Upper lobe of left lung (tissue), 6 donors: ENCODE measurements at regions not wholly inside any gene's neighbourhood (a gene's known extent, or its start where the extent isn't known, plus 50 kb on each side); places are given as distances from the start of the nearest gene placed in this dataset.

Experiments
- ATAC-seq, 2 donors: fragments of 200-7000 bp; cut with Tn5 transposase; one replicate each; pipeline ENCODE4 v1.9.1; 2022; ENCODE audit warnings: mild to moderate bottlenecking in 2 of 2, moderate library complexity in 2 of 2; ENCODE audit not compliant: low FRiP score in 2 of 2
- DNase-seq, 2 donors: peaks; one replicate each; pipeline ENCODE4 v3.0.0-alpha.2; 2019 to 2020
- H3K27ac ChIP-seq, 4 donors: fragments of 200-600 bp; sonication (generic); one replicate each; pipeline ENCODE4 v1.5.1; 2016 to 2019
- H3K27me3 ChIP-seq, 4 donors: fragments of 200-600 bp; sonication (generic); one replicate each; pipeline ENCODE4 v1.5.1; 2017 to 2019
- H3K36me3 ChIP-seq, 4 donors: fragments of 200-600 bp; sonication (generic); one replicate each; pipeline ENCODE4 v1.5.1; 2016 to 2019
- H3K4me1 ChIP-seq, 4 donors: fragments of 200-600 bp; sonication (generic); one replicate each; pipeline ENCODE4 v1.5.1; 2018 to 2019
- H3K4me3 ChIP-seq, 4 donors: fragments of 200-600 bp; sonication (generic); one replicate each; pipeline ENCODE4 v1.5.1; 2017 to 2019; ENCODE audit warnings: mild to moderate bottlenecking in 2 of 4, moderate library complexity in 1 of 4
- H3K9me3 ChIP-seq, 4 donors: fragments of 200-600 bp; sonication (generic); one replicate each; pipeline ENCODE4 v1.5.1; 2018 to 2019
- EP300 ChIP-seq, 4 donors: sonication (generic); formaldehyde crosslinking; IDR thresholded peaks; one replicate each; pipeline ENCODE4 v1.5.1; 2017; ENCODE audit warnings: antibody characterized with exemption in 4 of 4, control low read depth in 2 of 4
- POLR2A ChIP-seq, 4 donors: fragments of 450-650 bp; IDR thresholded peaks; one replicate each; pipeline ENCODE4 v1.5.1; 2016 to 2017; ENCODE audit warnings: antibody characterized with exemption in 4 of 4, mild to moderate bottlenecking in 2 of 4
- POLR2AphosphoS5 ChIP-seq, 2 donors: sonication (generic); formaldehyde crosslinking; IDR thresholded peaks; one replicate each; pipeline ENCODE4 v1.5.1; 2017; ENCODE audit warnings: antibody characterized with exemption in 2 of 2
- WGBS, 2 donors: methylation state at CpG; one replicate each; pipeline ENCODE4 v1.1.5; 2017 to 2018; 5-methylcytosine and 5-hydroxymethylcytosine counted together
- TF ChIP-seq, protein P1 (sequence below), 6 experiments: fragments of 450-650 bp in 4 of 6; fragments of 200-600 bp in 2 of 6; sonication (generic) in 2 of 6; IDR thresholded peaks; one replicate each; pipeline ENCODE4 v1.5.1; 2016 to 2019; ENCODE audit warnings: antibody characterized with exemption in 6 of 6
- donor health status: DM: no; HTN: no; CAD: no; lungs with moderate emphysema.
- donor health status: DM: no; HTN: yes; CAD: no; lungs with severe emphysema.

DNA sequence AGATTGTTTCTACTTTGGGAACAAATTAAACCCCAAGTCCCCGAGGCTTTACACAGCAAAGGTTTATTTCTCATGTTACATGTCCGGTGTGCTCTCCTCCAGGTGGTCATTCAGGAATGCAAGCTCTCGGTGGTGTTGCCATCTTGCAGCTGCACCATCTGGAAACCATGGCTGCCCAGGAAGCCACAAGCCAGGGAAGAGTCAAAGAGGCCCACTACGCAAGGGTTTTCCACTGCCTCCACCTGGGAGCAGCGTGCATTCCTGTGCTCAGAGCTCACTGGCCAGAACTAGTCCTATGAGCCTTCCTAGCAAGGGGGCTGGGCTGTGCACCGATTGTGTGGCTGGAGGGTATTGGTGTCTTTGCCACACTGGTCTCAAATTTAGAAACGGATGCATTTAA lies 128.8 kb upstream of the FOXF1 start:
- 79 to 83% methylated on average over 4 to 7 of the region's 7 CpGs for WGBS, 2 donors

DNA sequence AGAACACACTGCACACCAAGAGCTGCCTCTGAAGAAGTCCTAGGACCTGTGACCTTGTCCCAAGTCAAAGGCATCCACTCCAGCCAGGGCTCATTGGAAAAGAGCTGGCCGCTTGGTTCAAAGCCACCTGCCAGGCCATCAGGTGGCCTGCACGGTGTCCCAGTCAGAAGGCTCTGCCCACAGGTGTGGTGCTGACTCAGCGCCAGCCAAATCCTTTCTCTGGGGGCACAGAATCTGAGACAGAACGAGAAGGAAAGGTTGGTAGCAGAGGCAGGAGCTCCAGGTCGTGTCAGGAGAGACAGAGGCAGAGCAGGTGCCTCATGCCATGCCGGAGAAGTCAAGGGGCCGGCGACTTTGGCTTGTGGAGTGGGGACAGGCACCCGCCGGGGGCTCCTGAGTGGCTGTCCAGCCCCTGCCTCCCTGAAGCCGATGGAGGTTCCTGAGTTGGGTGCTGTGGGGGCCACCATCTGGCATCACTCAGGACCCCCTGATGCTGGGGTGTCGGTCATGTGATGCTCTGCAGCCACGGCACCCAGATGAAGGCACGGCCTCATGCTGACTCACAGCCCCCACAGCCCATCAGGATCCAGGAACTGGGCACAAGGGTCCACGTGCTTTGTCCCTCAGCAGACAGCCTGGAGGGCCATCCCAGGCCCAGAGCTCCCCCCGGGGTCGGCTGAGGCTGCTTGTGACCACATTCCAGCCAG lies 128.1 kb upstream of the FOXF1 start:
- ATAC-seq = no peak
- 82 to 86% methylated on average over 6 to 17 of the region's 17 CpGs for WGBS, 2 donors
- peak in 1 of 2 donors; percentile 61 for DNase-seq

More for the DNA sequence above, 128.8 kb upstream of the FOXF1 start:
- ATAC-seq = no peak
- Histone ChIP-seq H3K9me3 (no peaks in the 10 kb centered on the region), H3K27me3 (no peaks in the 10 kb centered on the region), H3K4me3 (no peak overlapping the region), H3K36me3 (no peaks in the 10 kb centered on the region), H3K4me1 (no peaks in the 10 kb centered on the region), H3K27ac (no peak overlapping the region)
- no peak for DNase-seq
- TF ChIP-seq EP300 (IDR thresholded peaks at IDR 0.05) (no peak), POLR2A (IDR thresholded peaks at IDR 0.05) (no peak), POLR2AphosphoS5 (IDR thresholded peaks at IDR 0.05) (no peak)
- TF ChIP-seq, protein P1, sequence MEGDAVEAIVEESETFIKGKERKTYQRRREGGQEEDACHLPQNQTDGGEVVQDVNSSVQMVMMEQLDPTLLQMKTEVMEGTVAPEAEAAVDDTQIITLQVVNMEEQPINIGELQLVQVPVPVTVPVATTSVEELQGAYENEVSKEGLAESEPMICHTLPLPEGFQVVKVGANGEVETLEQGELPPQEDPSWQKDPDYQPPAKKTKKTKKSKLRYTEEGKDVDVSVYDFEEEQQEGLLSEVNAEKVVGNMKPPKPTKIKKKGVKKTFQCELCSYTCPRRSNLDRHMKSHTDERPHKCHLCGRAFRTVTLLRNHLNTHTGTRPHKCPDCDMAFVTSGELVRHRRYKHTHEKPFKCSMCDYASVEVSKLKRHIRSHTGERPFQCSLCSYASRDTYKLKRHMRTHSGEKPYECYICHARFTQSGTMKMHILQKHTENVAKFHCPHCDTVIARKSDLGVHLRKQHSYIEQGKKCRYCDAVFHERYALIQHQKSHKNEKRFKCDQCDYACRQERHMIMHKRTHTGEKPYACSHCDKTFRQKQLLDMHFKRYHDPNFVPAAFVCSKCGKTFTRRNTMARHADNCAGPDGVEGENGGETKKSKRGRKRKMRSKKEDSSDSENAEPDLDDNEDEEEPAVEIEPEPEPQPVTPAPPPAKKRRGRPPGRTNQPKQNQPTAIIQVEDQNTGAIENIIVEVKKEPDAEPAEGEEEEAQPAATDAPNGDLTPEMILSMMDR (IDR thresholded peaks at IDR 0.05) = no peak

DNA sequence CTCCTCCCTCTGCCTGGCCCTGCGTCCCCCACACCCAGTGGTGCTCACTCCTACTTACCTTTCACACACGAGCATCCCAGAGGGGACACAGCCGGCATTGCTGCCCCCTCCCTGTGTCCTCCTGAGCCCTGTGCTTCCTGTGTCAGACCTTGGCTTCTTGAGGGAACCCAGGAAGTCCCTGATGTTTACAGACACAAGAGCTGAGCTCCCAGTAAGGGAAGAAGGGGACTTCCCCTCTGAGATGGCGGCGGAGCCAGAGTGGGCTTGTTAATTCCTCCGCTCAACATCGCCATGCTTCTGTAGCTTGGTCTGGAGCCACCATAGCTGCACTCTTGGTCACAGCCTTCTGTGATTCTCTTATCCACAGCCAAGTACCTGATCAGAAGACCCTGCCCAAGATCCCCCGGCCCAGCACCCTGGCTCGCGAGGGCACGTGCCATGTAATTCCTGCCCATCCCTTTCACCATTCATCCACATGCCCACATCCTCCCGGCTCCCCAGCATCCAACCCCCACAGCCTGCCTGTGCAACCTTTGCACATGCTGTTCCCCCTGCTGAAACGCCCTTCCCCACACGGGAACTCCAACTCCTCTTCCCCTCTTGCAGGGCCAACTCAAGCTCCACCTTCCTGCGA lies 127.4 kb upstream of the FOXF1 start:
- 79 to 89% methylated on average over 15 of the region's 15 CpGs for WGBS, 2 donors
- TF ChIP-seq EP300 (IDR thresholded peaks at IDR 0.05) = no peak
- TF ChIP-seq POLR2AphosphoS5 (IDR thresholded peaks at IDR 0.05) = no peak
- TF ChIP-seq POLR2A (IDR thresholded peaks at IDR 0.05) = no peak
- TF ChIP-seq, protein P1 (IDR thresholded peaks at IDR 0.05) = no peak
- Histone ChIP-seq H3K9me3 (no peaks in the 10 kb centered on the region), H3K4me1 (no peaks in the 10 kb centered on the region), H3K4me3 (no peak overlapping the region), H3K27me3 (no peaks in the 10 kb centered on the region), H3K36me3 (no peaks in the 10 kb centered on the region), H3K27ac (no peak overlapping the region)
- DNase-seq = peak in 1 of 2 donors; percentile 42
- ATAC-seq = no peak

More for the DNA sequence above, 128.1 kb upstream of the FOXF1 start:
- Histone ChIP-seq H3K9me3 (no peaks in the 10 kb centered on the region), H3K36me3 (no peaks in the 10 kb centered on the region), H3K27ac (no peak overlapping the region), H3K27me3 (no peaks in the 10 kb centered on the region), H3K4me3 (no peak overlapping the region), H3K4me1 (no peaks in the 10 kb centered on the region)
- TF ChIP-seq, protein P1 (IDR thresholded peaks at IDR 0.05) = no peak
- TF ChIP-seq EP300 (IDR thresholded peaks at IDR 0.05) (no peak), POLR2A (IDR thresholded peaks at IDR 0.05) (no peak), POLR2AphosphoS5 (IDR thresholded peaks at IDR 0.05) (no peak)

DNA sequence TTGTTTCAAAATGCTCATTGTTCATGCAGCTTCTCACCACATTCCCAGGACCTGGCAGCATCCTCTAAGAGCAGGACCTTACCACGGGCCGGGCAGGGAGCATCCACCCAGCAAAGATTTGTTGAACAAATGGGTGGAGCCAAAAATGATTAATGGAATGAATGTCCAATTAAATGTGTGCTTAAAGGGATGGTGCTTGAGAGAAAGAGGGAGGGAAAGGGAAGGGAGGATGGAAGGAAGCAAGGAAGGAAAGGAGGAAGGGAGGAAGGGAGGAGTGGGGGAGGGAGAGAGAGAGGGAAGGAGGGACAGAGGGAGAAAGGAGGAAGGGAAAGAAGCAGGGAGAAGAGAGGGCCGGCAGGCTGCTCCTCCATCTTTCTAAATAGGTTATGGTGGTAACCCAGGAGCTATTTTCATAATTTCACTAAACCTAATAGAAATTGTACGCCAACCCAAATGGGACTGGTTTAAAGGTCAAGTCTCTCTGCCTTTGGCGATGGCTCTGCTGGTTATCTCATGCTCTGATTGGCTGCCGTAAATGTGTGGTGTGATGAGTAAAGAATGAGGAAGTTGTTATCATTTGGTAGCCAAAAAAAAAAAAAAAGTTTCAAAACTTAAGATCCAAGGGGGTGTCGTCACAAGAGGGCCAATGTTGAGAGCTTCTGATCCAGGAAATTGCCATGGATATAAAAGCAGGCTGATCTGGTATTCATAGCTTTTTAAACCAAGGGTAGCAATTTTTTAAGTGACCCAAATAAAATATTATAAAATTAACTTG lies 126.7 kb upstream of the FOXF1 start:
- Histone ChIP-seq H3K4me3 (no peak overlapping the region), H3K27ac (peak overlapping the region in 3 of 4 donors; percentile 28 to 42 (median 36)), H3K27me3 (no peaks in the 10 kb centered on the region), H3K36me3 (no peaks in the 10 kb centered on the region), H3K4me1 (no peaks in the 10 kb centered on the region), H3K9me3 (no peaks in the 10 kb centered on the region)
- 36 to 38% methylated on average over 7 of the region's 7 CpGs for WGBS, 2 donors
- ATAC-seq = peak; percentile 27 to 62
- no peak for DNase-seq
- no peak for TF ChIP-seq EP300 (IDR thresholded peaks at IDR 0.05)
- no peak for TF ChIP-seq POLR2A (IDR thresholded peaks at IDR 0.05)
- TF ChIP-seq POLR2AphosphoS5 (IDR thresholded peaks at IDR 0.05) = no peak
- TF ChIP-seq, protein P1 (IDR thresholded peaks at IDR 0.05) = no peak
